Peyer's patch (tissue), 4 donors: ENCODE measurements at regions not wholly inside any gene's neighbourhood (a gene's known extent, or its start where the extent isn't known, plus 50 kb on each side); places are given as distances from the start of the nearest gene placed in this dataset.

Experiments
- POLR2A ChIP-seq, 2 donors: fragments of 450-650 bp; IDR thresholded peaks; one replicate each; pipeline ENCODE4 v1.5.1; 2017; ENCODE audit warnings: antibody characterized with exemption in 2 of 2, mild to moderate bottlenecking in 2 of 2, moderate library complexity in 2 of 2
- TF ChIP-seq, protein P1 (sequence below), 6 experiments: fragments of 450-650 bp in 4 of 6; fragments of 200-600 bp in 2 of 6; sonication (generic) in 1 of 6; IDR thresholded peaks; one replicate each; pipeline ENCODE4 v1.5.1; 2017 to 2019; ENCODE audit warnings: antibody characterized with exemption in 6 of 6, mild to moderate bottlenecking in 3 of 6, moderate library complexity in 1 of 6

GRCh38 chr2:8331068-8331467, 350.8 kb upstream of the ID2 start:
- TF ChIP-seq, protein P1, sequence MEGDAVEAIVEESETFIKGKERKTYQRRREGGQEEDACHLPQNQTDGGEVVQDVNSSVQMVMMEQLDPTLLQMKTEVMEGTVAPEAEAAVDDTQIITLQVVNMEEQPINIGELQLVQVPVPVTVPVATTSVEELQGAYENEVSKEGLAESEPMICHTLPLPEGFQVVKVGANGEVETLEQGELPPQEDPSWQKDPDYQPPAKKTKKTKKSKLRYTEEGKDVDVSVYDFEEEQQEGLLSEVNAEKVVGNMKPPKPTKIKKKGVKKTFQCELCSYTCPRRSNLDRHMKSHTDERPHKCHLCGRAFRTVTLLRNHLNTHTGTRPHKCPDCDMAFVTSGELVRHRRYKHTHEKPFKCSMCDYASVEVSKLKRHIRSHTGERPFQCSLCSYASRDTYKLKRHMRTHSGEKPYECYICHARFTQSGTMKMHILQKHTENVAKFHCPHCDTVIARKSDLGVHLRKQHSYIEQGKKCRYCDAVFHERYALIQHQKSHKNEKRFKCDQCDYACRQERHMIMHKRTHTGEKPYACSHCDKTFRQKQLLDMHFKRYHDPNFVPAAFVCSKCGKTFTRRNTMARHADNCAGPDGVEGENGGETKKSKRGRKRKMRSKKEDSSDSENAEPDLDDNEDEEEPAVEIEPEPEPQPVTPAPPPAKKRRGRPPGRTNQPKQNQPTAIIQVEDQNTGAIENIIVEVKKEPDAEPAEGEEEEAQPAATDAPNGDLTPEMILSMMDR (IDR thresholded peaks at IDR 0.05): no peak
- TF ChIP-seq POLR2A (IDR thresholded peaks at IDR 0.05): no peak
